ENCODE measurements at regions not wholly inside any gene's neighbourhood (a gene's known extent, or its start where the extent isn't known, plus 50 kb on each side); places are given as distances from the start of the nearest gene placed in this dataset.

DNA sequence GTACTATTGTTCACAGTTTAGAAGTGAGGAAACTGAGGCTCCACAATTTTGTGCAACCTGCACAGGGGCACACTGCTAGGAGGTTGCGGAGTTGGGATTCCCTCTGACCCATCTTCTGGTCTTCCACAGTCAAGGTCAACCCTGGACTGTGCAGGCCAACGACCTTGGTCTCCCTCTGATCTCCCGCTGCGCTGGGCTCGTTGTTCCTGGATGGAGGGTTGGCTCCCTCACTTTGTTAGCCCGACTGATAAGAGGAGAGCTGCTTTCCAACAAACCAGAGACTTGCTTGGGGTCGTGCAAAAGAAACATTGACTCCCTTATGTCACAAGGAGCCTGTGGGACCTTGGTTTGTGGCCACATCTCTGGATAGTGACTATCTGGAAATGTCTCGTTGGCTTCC is 187.6 kb downstream of the MYCN start:
- TF ChIP-seq CTCF (IDR thresholded peaks at IDR 0.05) (no peak), POLR2A (IDR thresholded peaks at IDR 0.05) (no peak)

Data from thyroid gland (tissue), 4 donors.